ENCODE measurements at regions not wholly inside any gene's neighbourhood (a gene's known extent, or its start where the extent isn't known, plus 50 kb on each side); places are given as distances from the start of the nearest gene placed in this dataset.

DNA sequence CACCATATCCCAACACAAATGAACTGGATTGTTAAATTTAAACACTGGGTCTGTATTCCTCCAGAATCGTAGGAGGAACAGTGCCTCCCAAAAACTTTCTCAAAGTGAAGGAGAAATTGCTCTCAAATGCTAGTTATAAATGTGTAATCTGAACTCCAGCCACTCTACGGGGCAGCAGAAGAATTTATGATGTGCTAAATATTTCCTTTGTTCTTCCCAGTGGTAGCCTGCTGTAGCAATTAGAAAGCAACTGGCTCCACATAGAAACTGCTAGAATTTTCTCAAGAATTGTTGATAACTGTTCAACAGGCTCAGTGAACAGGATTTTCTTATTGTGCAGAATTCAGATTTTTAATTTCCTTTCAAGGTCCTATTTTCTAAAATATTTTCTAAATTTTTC is 49.8 kb upstream of the EYA4 start:
- TF ChIP-seq POLR2A (IDR thresholded peaks at IDR 0.05; ENCODE audit: low read depth) (no peak), CTCF (IDR thresholded peaks at IDR 0.05) (no peak), EP300 (IDR thresholded peaks at IDR 0.05) (no peak)

All from esophagus muscularis mucosa (tissue), 4 donors.